ENCODE measurements at regions not wholly inside any gene's neighbourhood (a gene's known extent, or its start where the extent isn't known, plus 50 kb on each side); places are given as distances from the start of the nearest gene placed in this dataset.

DNA sequence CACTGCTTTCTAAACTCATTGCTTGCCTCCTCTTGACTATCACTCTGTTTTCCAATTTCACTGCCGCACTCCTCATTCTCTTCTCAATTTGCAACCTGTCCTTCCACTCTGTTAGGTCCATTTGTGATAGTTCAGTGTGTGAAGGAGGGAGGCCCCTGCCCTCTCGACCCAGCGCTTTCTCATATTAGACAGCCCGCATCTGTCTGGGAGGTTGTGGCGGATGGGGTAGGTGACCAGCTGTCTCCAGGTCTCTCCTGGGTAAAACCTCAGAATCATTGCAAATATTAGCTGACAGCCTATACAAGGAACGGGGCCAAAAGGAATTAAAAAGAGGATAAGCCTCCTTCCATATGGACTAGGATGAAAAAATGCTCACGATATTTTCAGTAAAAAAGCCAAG lies 358.3 kb downstream of the SHQ1 start:
- DNase-seq (ENCODE audit: low read depth), result no peak

DNA sequence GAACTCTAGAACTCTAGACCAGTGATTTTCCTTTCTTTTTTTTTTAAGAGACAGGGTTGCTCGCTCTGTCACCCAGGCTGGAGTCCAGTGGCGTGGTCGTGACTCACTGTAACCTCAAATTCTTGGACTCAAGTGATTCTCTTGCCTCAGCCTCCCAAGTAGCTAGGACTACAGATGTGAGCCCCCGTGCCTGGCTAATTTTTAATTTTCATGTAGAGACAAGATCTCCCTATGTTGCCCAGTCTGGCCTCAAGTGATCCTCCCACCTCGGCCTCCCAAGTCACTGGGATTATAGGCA lies 359.6 kb downstream of the SHQ1 start:
- no peak for DNase-seq (ENCODE audit: low read depth)

DNA sequence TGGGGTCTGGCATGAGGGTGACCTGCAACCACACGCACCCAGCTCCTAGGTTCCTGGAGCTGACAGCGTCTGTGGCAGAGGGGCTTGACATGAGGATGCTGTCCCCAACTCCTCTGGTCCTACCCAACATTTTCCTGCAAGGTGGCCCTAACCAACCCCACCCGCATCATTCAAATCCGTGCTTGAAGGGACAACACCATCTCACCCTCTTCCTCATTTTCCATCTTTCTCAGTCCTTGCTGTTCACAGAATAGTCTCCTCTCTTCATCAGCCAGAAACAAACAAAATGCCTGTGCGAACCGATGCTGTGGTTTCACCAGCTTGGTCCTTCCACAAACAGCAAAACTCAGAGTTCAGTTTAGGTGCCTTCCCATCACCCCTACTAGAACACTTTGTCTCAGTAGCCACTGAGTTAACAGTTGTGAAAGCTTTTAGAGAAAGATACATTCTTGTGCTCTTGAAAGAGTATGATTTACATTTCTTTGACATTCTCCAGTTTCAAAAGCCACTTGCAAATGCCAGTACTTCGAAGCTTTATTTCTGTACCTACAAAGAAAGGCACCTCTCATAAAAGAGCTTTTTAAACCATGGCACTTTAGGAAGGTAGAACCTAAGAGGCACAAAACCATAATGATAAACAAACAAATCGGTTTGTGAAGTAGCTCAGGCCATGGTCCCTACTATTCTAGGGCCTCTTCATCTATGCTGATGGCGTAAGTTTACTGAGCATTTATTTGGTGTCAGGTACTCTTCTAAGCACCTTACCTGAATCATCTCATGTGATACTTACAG lies 360.1 kb downstream of the SHQ1 start:
- no peak for DNase-seq (ENCODE audit: low read depth)

- no peak for DNase-seq (ENCODE audit: low read depth)
Measured at GRCh38 chr3:72487078-72487765, 361.0 kb downstream of the SHQ1 start.

DNA sequence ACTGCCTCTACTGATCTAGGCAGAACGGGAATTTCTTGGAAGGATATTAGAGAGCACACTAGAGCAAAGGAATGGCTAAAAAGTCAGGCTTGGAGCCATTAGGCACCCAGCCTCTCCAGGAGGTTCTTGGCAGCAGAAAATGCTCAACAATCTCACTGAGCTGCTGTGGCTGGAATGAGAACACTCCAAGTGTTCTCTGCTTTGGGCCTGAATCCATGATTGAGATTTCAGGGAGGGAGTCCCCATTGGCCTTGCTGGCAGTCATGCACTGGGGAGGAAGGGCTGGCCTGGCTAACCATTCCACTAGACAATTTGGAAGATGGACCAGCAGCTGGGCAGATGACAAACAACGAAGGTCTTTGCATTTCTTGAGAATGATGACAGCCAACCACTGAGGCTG lies 362.6 kb downstream of the SHQ1 start:
- DNase-seq (ENCODE audit: low read depth), result no peak

DNA sequence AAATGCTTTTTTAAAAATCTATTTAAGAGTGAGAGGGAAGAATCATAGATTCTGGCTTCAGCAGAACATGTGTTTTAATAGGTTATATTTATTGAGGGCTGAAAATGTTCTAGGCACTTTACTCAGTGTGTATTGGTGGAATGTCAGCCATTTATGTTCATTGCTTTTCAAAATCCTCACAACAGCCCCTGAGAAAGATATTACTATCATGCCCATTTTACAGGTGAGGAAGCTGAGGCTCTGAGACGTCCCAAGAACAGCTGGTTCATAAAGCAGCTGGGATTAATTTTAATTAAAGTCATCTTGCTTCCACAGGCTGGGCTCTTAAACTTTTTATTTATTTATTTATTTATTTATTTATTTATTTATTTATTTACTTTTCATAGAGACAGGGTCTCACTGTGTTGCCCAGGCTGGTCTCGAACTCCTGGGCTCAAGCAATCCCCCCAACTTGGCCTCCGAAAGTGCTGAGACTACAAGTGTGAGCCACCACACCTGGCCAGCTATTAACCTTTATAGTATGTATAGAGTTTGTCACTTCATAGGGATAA lies 364.6 kb downstream of the SHQ1 start:
- DNase-seq (ENCODE audit: low read depth), result no peak

DNA sequence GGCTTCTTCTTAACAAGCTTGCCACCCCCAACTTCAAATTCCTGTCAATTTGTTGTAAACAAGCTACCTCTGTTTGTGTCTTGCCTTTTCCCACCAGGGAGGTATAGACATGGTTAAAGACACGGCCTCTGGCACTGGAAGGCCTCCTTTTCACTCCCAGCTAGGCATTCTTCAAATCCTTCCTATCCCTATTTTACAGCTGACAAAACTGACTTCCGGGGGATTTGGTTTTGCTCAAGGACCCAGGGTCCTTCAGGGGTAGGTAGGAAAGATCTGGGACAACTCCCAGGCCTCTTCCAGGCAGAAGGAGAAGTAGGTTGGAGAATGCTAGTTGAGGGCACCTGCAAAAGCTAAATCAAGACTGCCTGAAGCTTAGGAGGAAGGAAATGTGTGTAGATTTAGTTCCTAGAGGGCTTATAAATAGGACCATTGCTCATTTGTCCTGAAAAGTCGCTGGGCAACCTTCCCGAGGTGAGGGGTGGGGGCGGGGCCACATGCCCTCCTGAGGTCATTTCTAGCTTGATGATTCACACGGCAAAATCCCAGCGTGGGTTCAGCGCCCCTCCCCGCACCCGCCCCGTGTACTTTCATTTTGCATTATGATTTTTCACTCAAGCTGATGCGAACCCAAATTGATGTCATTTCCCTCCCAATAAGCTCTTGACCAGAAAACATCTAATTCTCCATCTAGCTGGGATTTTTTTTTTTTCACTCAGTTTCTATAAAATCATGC lies 365.5 kb downstream of the SHQ1 start:
- no peak for DNase-seq (ENCODE audit: low read depth)

DNA sequence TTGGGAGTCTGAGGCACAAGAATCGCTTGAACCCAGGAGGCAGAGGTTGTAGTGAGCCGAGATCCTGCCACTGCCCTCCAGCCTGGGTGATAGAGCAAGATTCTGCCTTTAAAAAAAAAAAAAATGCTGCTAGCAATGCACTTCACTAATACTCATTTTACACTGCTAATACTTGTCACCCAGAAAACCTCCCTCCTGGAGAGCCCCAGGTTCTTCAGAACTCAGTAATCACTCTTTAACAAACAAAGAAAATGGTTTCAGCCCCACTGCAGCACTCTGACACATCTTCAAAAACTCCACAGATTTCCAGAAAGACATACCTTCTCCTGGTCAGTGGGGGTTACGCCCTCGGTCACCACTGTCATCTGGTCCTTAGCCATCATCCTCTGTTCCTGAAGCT lies 366.7 kb downstream of the SHQ1 start:
- DNase-seq (ENCODE audit: low read depth), result no peak

DNA sequence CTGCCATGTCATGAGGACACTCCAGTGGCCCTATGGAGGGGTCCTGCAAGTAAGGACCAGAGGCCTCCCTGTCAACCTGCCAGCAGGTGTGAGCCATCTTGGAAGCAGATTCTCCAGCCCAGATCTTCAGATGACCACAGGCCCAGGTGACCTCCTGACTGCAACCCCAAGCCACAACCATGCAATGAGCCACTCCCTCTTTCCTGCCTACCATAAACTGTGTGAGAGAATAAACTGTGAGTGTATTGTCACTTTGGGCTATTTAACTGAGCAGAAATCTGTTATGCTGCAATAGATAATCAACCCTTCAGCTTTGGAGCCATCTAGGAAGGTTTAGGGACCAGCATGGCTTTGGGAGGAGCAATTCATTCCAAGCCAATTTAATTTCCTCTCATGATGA lies 367.9 kb downstream of the SHQ1 start:
- DNase-seq (ENCODE audit: low read depth), result no peak

DNA sequence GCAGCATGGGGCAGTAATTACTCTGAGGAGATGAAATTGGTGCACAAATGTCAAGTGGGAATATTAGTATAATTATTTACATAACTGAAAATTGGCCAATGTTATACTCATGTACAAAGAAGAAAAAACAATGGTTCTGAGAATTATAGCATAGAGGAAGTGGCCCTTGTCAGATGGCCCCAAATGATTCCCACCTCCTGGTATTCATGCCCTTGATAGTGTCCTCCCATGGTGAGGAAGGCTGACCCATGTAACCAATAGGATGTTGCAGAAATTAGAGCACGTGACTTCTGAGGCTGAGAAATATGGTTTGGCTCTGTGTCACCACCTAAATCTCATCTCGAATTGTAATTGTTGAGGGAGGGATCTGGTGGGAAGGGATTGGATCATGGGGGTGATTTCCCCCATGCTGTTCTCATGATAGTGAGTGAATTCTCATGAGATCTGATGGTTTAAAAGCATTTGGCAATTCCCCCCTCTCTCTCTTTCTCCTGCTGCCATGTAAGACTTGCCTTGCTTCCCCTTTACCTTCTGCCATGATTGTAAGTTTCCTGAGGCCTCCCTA lies 368.5 kb downstream of the SHQ1 start:
- no peak for DNase-seq (ENCODE audit: low read depth)

- no peak for DNase-seq (ENCODE audit: low read depth)
Measured at GRCh38 chr3:72476139-72476483, 372.1 kb downstream of the SHQ1 start.

DNA sequence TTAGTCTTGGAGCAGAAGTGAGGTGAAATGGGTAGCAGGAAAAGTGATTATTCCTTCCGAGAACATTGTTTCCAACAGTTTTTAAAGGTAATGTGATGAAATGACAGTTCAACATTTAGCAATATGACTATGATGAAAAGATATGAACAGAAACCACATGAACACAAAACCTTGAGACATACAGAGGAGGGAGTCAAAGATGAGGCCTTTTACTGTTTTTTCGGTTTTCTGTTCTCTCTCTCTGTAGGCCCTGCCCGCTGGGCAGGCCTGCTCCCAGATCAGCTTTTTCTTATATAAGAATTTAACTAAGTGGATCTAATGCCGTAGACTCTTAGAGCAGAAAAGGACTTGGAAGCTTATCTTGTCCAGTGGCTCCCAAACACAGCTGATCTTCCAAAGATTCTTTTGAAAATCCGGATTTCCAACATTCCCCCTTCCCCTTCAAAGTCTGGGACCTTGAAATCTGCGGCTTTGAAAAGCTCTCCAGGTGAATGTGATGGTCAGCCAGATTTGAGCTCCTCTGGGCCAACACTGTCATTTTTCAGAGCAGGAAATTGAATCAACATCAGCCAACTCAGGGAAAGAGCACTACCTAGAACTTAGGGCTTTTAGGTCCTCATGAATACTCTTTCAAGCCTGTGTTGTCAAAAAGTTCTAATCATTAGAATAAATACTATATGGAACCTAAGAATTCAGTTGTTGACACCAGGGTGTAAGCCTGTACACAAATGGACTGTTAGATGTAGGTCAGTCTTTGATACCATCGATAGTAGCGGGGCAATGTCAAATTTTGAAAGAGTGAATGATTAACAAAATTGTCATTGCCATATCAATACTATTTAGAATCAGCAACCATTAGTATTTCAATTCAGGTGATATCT lies 372.7 kb downstream of the SHQ1 start:
- DNase-seq (ENCODE audit: low read depth), result no peak

DNA sequence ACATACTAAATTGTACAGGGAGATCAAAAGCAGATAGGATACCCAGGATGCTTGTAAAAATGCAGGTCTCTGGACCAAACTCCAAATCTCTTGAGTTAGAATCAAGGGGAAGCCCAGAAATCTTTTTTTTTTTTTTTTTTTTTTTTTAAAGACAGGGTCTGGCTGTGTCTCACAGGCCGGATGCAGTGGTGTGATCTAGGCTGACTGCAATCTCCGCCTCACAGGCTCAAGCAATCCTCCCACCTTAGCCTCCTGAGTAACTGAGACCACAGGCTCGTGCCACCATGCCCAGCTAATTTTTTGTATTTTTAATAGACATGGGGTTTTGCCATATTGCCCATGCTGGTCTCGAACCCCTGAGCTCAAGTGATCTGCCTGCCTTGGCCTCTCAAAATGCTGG lies 373.5 kb downstream of the SHQ1 start:
- DNase-seq (ENCODE audit: low read depth), result no peak

DNA sequence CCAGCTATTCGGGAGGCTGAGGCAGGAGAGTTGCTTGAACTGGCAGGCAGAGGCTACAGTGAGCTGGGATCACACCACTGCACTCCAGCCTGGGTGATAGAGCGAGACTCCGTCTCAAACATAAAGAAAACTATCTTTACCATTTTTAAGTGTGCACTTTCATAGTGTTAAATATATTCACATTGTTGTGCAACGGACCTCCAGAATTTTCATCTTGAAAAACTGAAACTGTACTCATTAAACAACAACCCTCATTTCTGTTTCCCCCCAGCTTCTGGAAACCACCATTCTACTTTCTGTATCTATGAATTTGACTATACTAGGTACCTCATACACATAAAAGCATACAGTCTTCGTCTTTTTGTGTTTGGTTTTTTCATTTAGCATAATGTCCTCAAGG lies 375.1 kb downstream of the SHQ1 start:
- no peak for DNase-seq (ENCODE audit: low read depth)

GRCh38 chr3:72470904-72471417 lies 377.3 kb downstream of the SHQ1 start:
- no peak for DNase-seq (ENCODE audit: low read depth)

DNA sequence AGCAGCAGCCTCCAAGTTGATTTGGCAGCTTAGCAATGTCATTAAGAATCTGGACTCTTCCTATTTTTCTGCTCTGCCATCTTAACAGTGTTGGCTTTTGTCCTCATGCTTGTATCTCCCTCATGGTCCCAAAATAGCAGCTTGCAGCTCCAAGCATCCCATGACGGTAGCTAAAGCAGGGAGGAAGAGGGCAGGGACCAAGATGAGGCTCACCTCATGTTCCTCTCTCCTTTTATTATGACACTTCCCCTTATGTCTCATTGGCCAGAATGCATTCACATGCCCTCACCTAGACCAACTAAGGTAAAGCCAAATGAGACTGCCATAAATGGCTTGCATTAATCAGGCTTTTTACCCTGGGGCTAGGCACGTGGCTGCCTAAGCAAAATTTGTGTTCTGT lies 382.4 kb downstream of the SHQ1 start:
- DNase-seq (ENCODE audit: low read depth), result no peak

DNA sequence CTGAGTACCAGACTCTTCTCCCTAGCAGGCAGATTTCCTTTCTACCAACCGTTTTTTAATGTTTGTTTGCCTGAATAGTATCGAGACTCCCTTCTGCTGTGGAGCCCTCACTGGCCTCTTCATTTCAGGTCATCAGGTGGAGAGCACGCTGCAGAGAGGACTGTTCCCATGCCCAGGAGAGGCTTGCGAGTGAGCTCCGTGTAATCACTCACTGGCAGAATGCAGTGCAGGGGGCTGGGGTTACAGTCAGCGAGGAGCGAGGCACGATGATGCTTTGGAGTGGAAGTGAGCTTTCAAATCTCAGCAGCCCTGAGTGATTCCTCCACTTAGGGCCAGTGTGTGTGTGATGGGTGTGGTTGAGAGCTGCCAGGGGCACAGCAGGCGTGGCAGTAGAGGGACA lies 385.2 kb downstream of the SHQ1 start:
- no peak for DNase-seq (ENCODE audit: low read depth)

DNA sequence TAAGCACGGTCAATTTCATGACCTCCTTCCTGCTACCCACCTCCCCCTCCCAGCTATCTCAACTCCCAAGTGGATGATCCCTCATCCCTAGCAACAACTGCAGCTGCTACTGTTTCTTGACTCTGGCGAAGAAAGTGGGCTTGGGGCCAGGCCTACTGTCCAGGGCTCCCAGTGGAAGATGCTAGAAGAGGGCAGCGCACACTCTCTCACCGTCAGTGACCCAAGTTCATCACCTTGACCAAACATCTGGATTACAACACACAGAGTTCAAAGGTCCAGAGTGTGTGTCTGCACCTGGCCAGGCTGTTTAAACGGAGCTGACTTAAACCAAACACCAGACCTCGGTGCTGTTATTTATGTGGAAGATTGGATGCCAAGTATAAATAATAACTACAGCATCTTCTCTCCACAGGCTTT lies 385.6 kb downstream of the SHQ1 start:
- DNase-seq (ENCODE audit: low read depth), result no peak

DNA sequence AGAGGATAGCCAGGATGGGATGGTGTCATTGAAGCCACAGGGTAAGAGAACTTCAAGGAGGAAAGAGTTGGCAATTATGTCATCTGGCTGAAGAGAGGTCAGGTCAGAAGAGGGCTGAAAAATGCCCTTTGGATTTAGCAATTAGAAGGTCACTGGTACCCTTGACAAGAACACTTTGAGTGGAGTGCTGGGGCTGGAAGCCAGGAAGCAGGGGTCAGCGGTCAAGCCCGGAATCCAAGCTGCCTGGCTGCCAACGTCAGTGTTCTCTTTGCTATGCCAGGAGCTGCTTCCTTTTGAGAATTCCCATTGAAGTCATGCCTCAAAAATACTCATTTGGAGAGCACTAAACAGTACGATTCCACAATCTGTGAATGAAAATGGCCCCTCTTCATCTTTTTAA lies 386.5 kb downstream of the SHQ1 start:
- DNase-seq (ENCODE audit: low read depth), result no peak

- no peak for DNase-seq (ENCODE audit: low read depth)
Measured at GRCh38 chr3:72460205-72461174, 387.8 kb downstream of the SHQ1 start.

All from forelimb muscle (tissue), 1 donor.